A549 (cell line): ENCODE measurements at regions not wholly inside any gene's neighbourhood (a gene's known extent, or its start where the extent isn't known, plus 50 kb on each side); places are given as distances from the start of the nearest gene placed in this dataset.

Experiments
- EP300 ChIP-seq, 2 experiments: fragments of >200 bp; sonication (Bioruptor Twin); formaldehyde crosslinking; IDR thresholded peaks; 2 replicates in 1 of 2; 3 replicates in 1 of 2; pipeline ENCODE4 v1.6.1; 2016 to 2017
- MAFK ChIP-seq: fragments of 450-650 bp; IDR thresholded peaks from 2 replicates; pipeline ENCODE4 v1.6.1; 2014; ENCODE audit not compliant: partially characterized antibody
- MYC ChIP-seq: IDR thresholded peaks from 2 replicates; pipeline ENCODE4 v1.6.1; 2012; ENCODE audit warnings: mild to moderate bottlenecking, inconsistent platforms, low read length, improper control_type of control experiment, borderline replicate concordance
- POLR2A ChIP-seq: IDR thresholded peaks from 2 replicates; pipeline ENCODE4 v1.6.1; 2012; ENCODE audit warnings: mild to moderate bottlenecking, low read length
- RAD21 ChIP-seq, 2 experiments: fragments of >200 bp in 1 of 2; sonication (Bioruptor Twin) in 1 of 2; formaldehyde crosslinking in 1 of 2; IDR thresholded peaks in 1 of 2; conservative IDR thresholded peaks in 1 of 2; 2 replicates in 1 of 2; 3 replicates in 1 of 2; pipeline ENCODE4 v1.6.1; 2012 to 2018; ENCODE audit warnings: inconsistent platforms in 1 of 2
- TFCP2L1 ChIP-seq: fragments of 250-450 bp; sonication (Bioruptor Pico); IDR thresholded peaks from 2 replicates; pipeline ENCODE4 v1.5.0; 2021; ENCODE audit warnings: mild to moderate bottlenecking
- TF ChIP-seq, protein P1 (sequence below): fragments of 450-650 bp; IDR thresholded peaks from 2 replicates; pipeline ENCODE4 v1.6.1; 2014; ENCODE audit warnings: antibody characterized with exemption
- TF ChIP-seq, protein P2 (sequence below): fragments of >200 bp; sonication (Bioruptor Twin); formaldehyde crosslinking; IDR thresholded peaks from 3 replicates; pipeline ENCODE4 v1.5.1; 2016
- TF ChIP-seq, protein P3 (sequence below): fragments of 150-350 bp; IDR thresholded peaks from 2 replicates; pipeline ENCODE4 v1.6.1; 2014; ENCODE audit warnings: low read depth, mild to moderate bottlenecking, low read length

DNA sequence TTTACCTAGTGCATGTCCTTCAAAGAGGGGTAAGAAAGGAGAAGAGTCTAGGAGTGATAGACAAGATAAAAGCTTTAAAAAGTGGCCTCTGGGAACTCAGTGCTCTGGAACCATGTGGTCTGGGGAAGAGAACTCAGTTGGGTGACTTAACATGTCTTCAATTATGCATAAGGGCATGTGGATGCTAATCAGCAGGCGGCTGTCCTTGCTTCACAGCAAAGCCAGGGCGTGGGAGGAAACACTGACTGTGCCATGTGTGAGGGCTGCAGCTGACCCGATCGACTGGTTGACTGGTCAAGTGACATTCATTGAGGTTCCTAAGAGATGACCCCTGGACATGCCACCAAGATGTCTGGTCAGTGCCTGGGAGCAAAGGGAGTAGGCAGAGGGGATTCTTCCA is 1053.8 kb downstream of the BCL11B start:
- TF ChIP-seq MAFK (no peak), TFCP2L1 (CRISPR knock-in tag) (no peak), EP300 (IDR thresholded peaks at IDR 0.05) (no peak), POLR2A (no peak), RAD21 (conservative IDR thresholded peaks at IDR 0.05 in 1 of 2, IDR thresholded peaks at IDR 0.05 in 1 of 2) (no peak), MYC (no peak)
- TF ChIP-seq, protein P1, sequence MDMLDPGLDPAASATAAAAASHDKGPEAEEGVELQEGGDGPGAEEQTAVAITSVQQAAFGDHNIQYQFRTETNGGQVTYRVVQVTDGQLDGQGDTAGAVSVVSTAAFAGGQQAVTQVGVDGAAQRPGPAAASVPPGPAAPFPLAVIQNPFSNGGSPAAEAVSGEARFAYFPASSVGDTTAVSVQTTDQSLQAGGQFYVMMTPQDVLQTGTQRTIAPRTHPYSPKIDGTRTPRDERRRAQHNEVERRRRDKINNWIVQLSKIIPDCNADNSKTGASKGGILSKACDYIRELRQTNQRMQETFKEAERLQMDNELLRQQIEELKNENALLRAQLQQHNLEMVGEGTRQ: no peak
- TF ChIP-seq, protein P2, sequence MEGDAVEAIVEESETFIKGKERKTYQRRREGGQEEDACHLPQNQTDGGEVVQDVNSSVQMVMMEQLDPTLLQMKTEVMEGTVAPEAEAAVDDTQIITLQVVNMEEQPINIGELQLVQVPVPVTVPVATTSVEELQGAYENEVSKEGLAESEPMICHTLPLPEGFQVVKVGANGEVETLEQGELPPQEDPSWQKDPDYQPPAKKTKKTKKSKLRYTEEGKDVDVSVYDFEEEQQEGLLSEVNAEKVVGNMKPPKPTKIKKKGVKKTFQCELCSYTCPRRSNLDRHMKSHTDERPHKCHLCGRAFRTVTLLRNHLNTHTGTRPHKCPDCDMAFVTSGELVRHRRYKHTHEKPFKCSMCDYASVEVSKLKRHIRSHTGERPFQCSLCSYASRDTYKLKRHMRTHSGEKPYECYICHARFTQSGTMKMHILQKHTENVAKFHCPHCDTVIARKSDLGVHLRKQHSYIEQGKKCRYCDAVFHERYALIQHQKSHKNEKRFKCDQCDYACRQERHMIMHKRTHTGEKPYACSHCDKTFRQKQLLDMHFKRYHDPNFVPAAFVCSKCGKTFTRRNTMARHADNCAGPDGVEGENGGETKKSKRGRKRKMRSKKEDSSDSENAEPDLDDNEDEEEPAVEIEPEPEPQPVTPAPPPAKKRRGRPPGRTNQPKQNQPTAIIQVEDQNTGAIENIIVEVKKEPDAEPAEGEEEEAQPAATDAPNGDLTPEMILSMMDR: no peak
- TF ChIP-seq, protein P3, sequence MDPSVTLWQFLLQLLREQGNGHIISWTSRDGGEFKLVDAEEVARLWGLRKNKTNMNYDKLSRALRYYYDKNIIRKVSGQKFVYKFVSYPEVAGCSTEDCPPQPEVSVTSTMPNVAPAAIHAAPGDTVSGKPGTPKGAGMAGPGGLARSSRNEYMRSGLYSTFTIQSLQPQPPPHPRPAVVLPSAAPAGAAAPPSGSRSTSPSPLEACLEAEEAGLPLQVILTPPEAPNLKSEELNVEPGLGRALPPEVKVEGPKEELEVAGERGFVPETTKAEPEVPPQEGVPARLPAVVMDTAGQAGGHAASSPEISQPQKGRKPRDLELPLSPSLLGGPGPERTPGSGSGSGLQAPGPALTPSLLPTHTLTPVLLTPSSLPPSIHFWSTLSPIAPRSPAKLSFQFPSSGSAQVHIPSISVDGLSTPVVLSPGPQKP: no peak
